GM23338 (cell line): ENCODE measurements at regions not wholly inside any gene's neighbourhood (a gene's known extent, or its start where the extent isn't known, plus 50 kb on each side); places are given as distances from the start of the nearest gene placed in this dataset.

ENCODE experiments used
- ATAC-seq: fragments of 200-7000 bp; cut with Tn5 transposase; 3 replicates; pipeline ENCODE4 v1.9.1; 2020
- DNase-seq: peaks from one replicate; pipeline ENCODE4 v3.0.0-alpha.2; 2015; ENCODE audit warnings: low spot score
- H2AFZ ChIP-seq: fragments of 200-600 bp; sonication (generic); 2 replicates; pipeline ENCODE4 v1.8.0; 2016; ENCODE audit warnings: antibody characterized with exemption, mild to moderate bottlenecking, moderate library complexity
- H3F3A ChIP-seq: fragments of 200-600 bp; sonication (generic); replicated peaks from 2 replicates; pipeline ENCODE4 v1.8.0; 2017; ENCODE audit warnings: antibody characterized with exemption, mixed run types, low read depth
- H3K27ac ChIP-seq: fragments of 200-600 bp; sonication (generic); 2 replicates; pipeline ENCODE4 v1.6.1; 2016; ENCODE audit warnings: low read depth
- H3K27me3 ChIP-seq: fragments of 200-600 bp; sonication (generic); 2 replicates; pipeline ENCODE4 v1.8.0; 2016; ENCODE audit warnings: mild to moderate bottlenecking, mixed run types, moderate library complexity; ENCODE audit not compliant: insufficient read depth
- H3K36me3 ChIP-seq: fragments of 200-600 bp; sonication (generic); 2 replicates; pipeline ENCODE4 v1.8.0; 2016; ENCODE audit warnings: mild to moderate bottlenecking; ENCODE audit not compliant: insufficient read depth
- H3K4me1 ChIP-seq: fragments of 200-600 bp; sonication (generic); 2 replicates; pipeline ENCODE4 v1.8.0; 2016; ENCODE audit warnings: mild to moderate bottlenecking, moderate library complexity; ENCODE audit not compliant: insufficient read depth
- H3K4me2 ChIP-seq: fragments of 200-600 bp; sonication (generic); 2 replicates; pipeline ENCODE4 v1.7.1; 2017; ENCODE audit warnings: mixed run types
- H3K4me3 ChIP-seq: fragments of 200-600 bp; sonication (generic); 2 replicates; pipeline ENCODE4 v1.6.1; 2016; ENCODE audit warnings: mixed run types
- H3K79me2 ChIP-seq: fragments of 200-600 bp; sonication (generic); replicated peaks from 2 replicates; pipeline ENCODE4 v1.8.0; 2017; ENCODE audit warnings: mild to moderate bottlenecking; ENCODE audit not compliant: insufficient read depth
- H3K9me2 ChIP-seq: fragments of 200-600 bp; sonication (generic); 2 replicates; pipeline ENCODE4 v1.8.0; 2017; ENCODE audit not compliant: insufficient read depth
- H4K20me1 ChIP-seq: fragments of 200-600 bp; sonication (generic); replicated peaks from 2 replicates; pipeline ENCODE4 v1.8.0; 2017; ENCODE audit warnings: mild to moderate bottlenecking; ENCODE audit not compliant: insufficient read depth
- H3K27ac Mint-ChIP-seq: 2 replicates; pipeline ENCODE4 v1.8.0; 2020; ENCODE audit warnings: inconsistent platforms, mild to moderate bottlenecking, moderate library complexity, mixed read lengths
- H3K27me3 Mint-ChIP-seq: 3 replicates; pipeline ENCODE4 v1.8.0; 2022; ENCODE audit warnings: low read depth, mild to moderate bottlenecking, moderate library complexity, mixed read lengths, inconsistent platforms; ENCODE audit not compliant: insufficient read depth, poor library complexity
- H3K36me3 Mint-ChIP-seq: 3 replicates; pipeline ENCODE4 v1.8.0; 2021; ENCODE audit warnings: low read depth, mild to moderate bottlenecking, inconsistent platforms, moderate library complexity, mixed read lengths
- H3K4me1 Mint-ChIP-seq: 3 replicates; pipeline ENCODE4 v1.8.0; 2020; ENCODE audit warnings: mild to moderate bottlenecking, inconsistent platforms, mixed read lengths
- H3K4me3 Mint-ChIP-seq: 3 replicates; pipeline ENCODE4 v1.8.0; 2021; ENCODE audit warnings: moderate library complexity, mild to moderate bottlenecking, inconsistent platforms, mixed read lengths
- H3K9me3 Mint-ChIP-seq: 3 replicates; pipeline ENCODE4 v1.8.0; 2020; ENCODE audit warnings: moderate library complexity, mild to moderate bottlenecking, inconsistent platforms, mixed read lengths
- CREB1 ChIP-seq: fragments of 250-450 bp; sonication (Bioruptor Pico); IDR thresholded peaks from 2 replicates; pipeline ENCODE4 v1.5.0; 2020; ENCODE audit warnings: low read depth, mild to moderate bottlenecking, moderate library complexity
- CTCF ChIP-seq, 2 experiments: fragments of 200-600 bp in 1 of 2; sonication (generic) in 1 of 2; conservative IDR thresholded peaks; 2 replicates each; pipeline versions ENCODE4 v1.5.1 to v1.6.1; 2016 to 2017; ENCODE audit warnings: antibody characterized with exemption in 2 of 2, low read depth in 2 of 2, mild to moderate bottlenecking in 2 of 2, moderate library complexity in 1 of 2
- ETS1 ChIP-seq: IDR thresholded peaks from 2 replicates; pipeline ENCODE4 v1.6.1; 2016; ENCODE audit warnings: antibody characterized with exemption
- EZH2 ChIP-seq: fragments of 200-600 bp; sonication (generic); IDR thresholded peaks from one replicate; pipeline ENCODE4 v1.8.0; 2017; ENCODE audit warnings: antibody characterized with exemption, mild to moderate bottlenecking, low read depth; ENCODE audit not compliant: unreplicated experiment
- JUNB ChIP-seq: IDR thresholded peaks from one replicate; pipeline ENCODE4 v1.6.1; 2016; ENCODE audit warnings: antibody characterized with exemption; ENCODE audit not compliant: unreplicated experiment
- POLR2AphosphoS5 ChIP-seq: IDR thresholded peaks from 2 replicates; pipeline ENCODE4 v1.6.1; 2016; ENCODE audit warnings: antibody characterized with exemption, low read depth
- ZNF114 ChIP-seq: fragments of 250-450 bp; sonication (Bioruptor Pico); IDR thresholded peaks from 2 replicates; pipeline ENCODE4 v1.5.0; 2020; ENCODE audit warnings: mild to moderate bottlenecking, moderate library complexity
- ZNF331 ChIP-seq: fragments of 250-450 bp; sonication (Bioruptor Pico); IDR thresholded peaks from 2 replicates; pipeline ENCODE4 v1.5.0; 2020; ENCODE audit warnings: low read depth, mild to moderate bottlenecking, moderate library complexity

- TF ChIP-seq ZNF114: no peak
Observed at GRCh38 chr7:134376693-134377092, 60.0 kb upstream of the SLC35B4 start (continued).

GRCh38 chr7:134375206-134375605 is 58.5 kb upstream of the SLC35B4 start:
- H3K4me2 ChIP-seq: no peak overlapping the region
- ATAC-seq (no peak), DNase-seq (no peak)
- no peaks in the 10 kb centered on the region for H3K9me3 Mint-ChIP-seq
- H3K4me1 Mint-ChIP-seq: no peaks in the 10 kb centered on the region
- no peak overlapping the region for H2AFZ ChIP-seq
- no peak overlapping the region for H3K27ac Mint-ChIP-seq
- peaks cover 9% of the 10 kb centered on the region; the same call in 1 of the 2 replicates for H3K9me2 ChIP-seq
- no peak overlapping the region for H3K4me3 ChIP-seq
- H3K27ac ChIP-seq: no peak overlapping the region
- no peaks in the 10 kb centered on the region for H3K79me2 ChIP-seq
- H3K27me3 Mint-ChIP-seq: no peaks in the 10 kb centered on the region
- no peaks in the 10 kb centered on the region for H3K36me3 Mint-ChIP-seq
- H4K20me1 ChIP-seq: no peaks in the 10 kb centered on the region
- H3F3A ChIP-seq: no peaks in the 10 kb centered on the region
- H3K4me3 Mint-ChIP-seq: no peak overlapping the region
- no peak for TF ChIP-seq CREB1
- TF ChIP-seq JUNB: no peak
- TF ChIP-seq ETS1: no peak
- TF ChIP-seq CTCF (conservative IDR thresholded peaks at IDR 0.05; ENCODE audit: low read depth in 2 of 2): no peak
- no peaks in the 10 kb centered on the region for H3K4me1 ChIP-seq
- H3K27me3 ChIP-seq: no peaks in the 10 kb centered on the region
- no peaks in the 10 kb centered on the region for H3K36me3 ChIP-seq

- H3K27ac Mint-ChIP-seq: no peak overlapping the region
- no peaks in the 10 kb centered on the region for H3K36me3 ChIP-seq
- H2AFZ ChIP-seq: no peak overlapping the region
- no peak overlapping the region for H3K27ac ChIP-seq
- H3K27me3 ChIP-seq: no peaks in the 10 kb centered on the region
- no peaks in the 10 kb centered on the region for H3K79me2 ChIP-seq
- H3K27me3 Mint-ChIP-seq: no peaks in the 10 kb centered on the region
- no peak overlapping the region for H3K4me3 ChIP-seq
- ATAC-seq (no peak), DNase-seq (no peak)
- no peaks in the 10 kb centered on the region for H4K20me1 ChIP-seq
- H3K4me1 Mint-ChIP-seq: no peaks in the 10 kb centered on the region
- no peaks in the 10 kb centered on the region for H3K9me3 Mint-ChIP-seq
- no peaks in the 10 kb centered on the region for H3K36me3 Mint-ChIP-seq
- H3K4me1 ChIP-seq: no peaks in the 10 kb centered on the region
- no peak for TF ChIP-seq POLR2AphosphoS5
- H3K9me2 ChIP-seq: peaks cover 9% of the 10 kb centered on the region; the same call in 1 of the 2 replicates
- no peaks in the 10 kb centered on the region for H3F3A ChIP-seq
- H3K4me2 ChIP-seq: no peak overlapping the region
- H3K4me3 Mint-ChIP-seq: no peak overlapping the region
Observed at GRCh38 chr7:134374791-134375190, 58.1 kb upstream of the SLC35B4 start.

- H3K9me3 Mint-ChIP-seq: no peaks in the 10 kb centered on the region
- no peaks in the 10 kb centered on the region for H3F3A ChIP-seq
- TF ChIP-seq CTCF (conservative IDR thresholded peaks at IDR 0.05; ENCODE audit: low read depth in 2 of 2): no peak
- TF ChIP-seq EZH2: no peak
- TF ChIP-seq ZNF114: no peak
- no peak for TF ChIP-seq CREB1
- TF ChIP-seq ZNF331 (CRISPR knock-in tag): no peak
- no peak overlapping the region for H3K27ac ChIP-seq
- H3K4me1 Mint-ChIP-seq: no peaks in the 10 kb centered on the region
- no peak overlapping the region for H3K4me3 Mint-ChIP-seq
- no peaks in the 10 kb centered on the region for H3K27me3 ChIP-seq
- H4K20me1 ChIP-seq: no peaks in the 10 kb centered on the region
- H3K4me1 ChIP-seq: no peaks in the 10 kb centered on the region
- peaks cover 9% of the 10 kb centered on the region; the same call in 1 of the 2 replicates for H3K9me2 ChIP-seq
- H3K79me2 ChIP-seq: no peaks in the 10 kb centered on the region
- H3K36me3 ChIP-seq: no peaks in the 10 kb centered on the region
- no peaks in the 10 kb centered on the region for H3K27me3 Mint-ChIP-seq
- ATAC-seq (no peak), DNase-seq (no peak)
- H2AFZ ChIP-seq: no peak overlapping the region
- no peaks in the 10 kb centered on the region for H3K36me3 Mint-ChIP-seq
- no peak overlapping the region for H3K27ac Mint-ChIP-seq
- no peak overlapping the region for H3K4me3 ChIP-seq
- no peak overlapping the region for H3K4me2 ChIP-seq
Observed at GRCh38 chr7:134374291-134374690, 57.6 kb upstream of the SLC35B4 start.
